HEK293 (cell line): ENCODE measurements at regions not wholly inside any gene's neighbourhood (a gene's known extent, or its start where the extent isn't known, plus 50 kb on each side); places are given as distances from the start of the nearest gene placed in this dataset.

Experiments used
- CTCF ChIA-PET: fragments of 350-600 bp; formaldehyde crosslinking; extraction: SDS; loops from one replicate; lab custom pipeline; 2021; ENCODE audit warnings: antibody characterized with exemption; lab: Yijun Ruan, JAX
- POLR2A ChIA-PET: fragments of 300-600 bp; formaldehyde crosslinking; extraction: SDS; loops from one replicate; lab custom pipeline; 2020; ENCODE audit warnings: antibody characterized with exemption, inconsistent platforms; lab: Yijun Ruan, JAX
- H3K27ac ChIP-seq: fragments of 200-500 bp; sonication (Bioruptor generic); 2 replicates; pipeline ENCODE4 v1.5.1; 2014; ENCODE audit warnings: low read depth, low read length, control low read depth, inconsistent platforms; ENCODE audit errors: extremely low read depth
- H3K36me3 ChIP-seq, 2 experiments: fragments of 200-500 bp in 1 of 2; sonication (Bioruptor generic) in 1 of 2; 1 replicate in 1 of 2; 2 replicates in 1 of 2; pipeline ENCODE4 v1.5.1; 2014 to 2017; ENCODE audit warnings: inconsistent platforms in 2 of 2, low read length in 2 of 2; ENCODE audit not compliant: control insufficient read depth in 2 of 2, insufficient read depth in 1 of 2
- H3K4me1 ChIP-seq: fragments of 200-500 bp; sonication (Bioruptor generic); 2 replicates; pipeline ENCODE4 v1.5.1; 2014; ENCODE audit warnings: mild to moderate bottlenecking, low read length, inconsistent platforms; ENCODE audit not compliant: control insufficient read depth, insufficient read depth
- H3K4me3 ChIP-seq: 2 replicates; pipeline ENCODE4 v1.5.1; 2011; ENCODE audit warnings: low read depth, mild to moderate bottlenecking, control low read depth, low read length, moderate library complexity
- H3K9me3 ChIP-seq: fragments of 200-500 bp; sonication (Bioruptor generic); 2 replicates; pipeline ENCODE4 v1.5.1; 2014; ENCODE audit warnings: low read depth, low read length, inconsistent platforms; ENCODE audit not compliant: control insufficient read depth, insufficient read depth
- KLF7 ChIP-seq: fragments of 450-650 bp; formaldehyde crosslinking; IDR thresholded peaks from 2 replicates; pipeline ENCODE4 v1.5.1; 2016; ENCODE audit warnings: missing biosample characterization, missing genetic modification characterization, borderline replicate concordance
- REPIN1 ChIP-seq: fragments of 450-650 bp; formaldehyde crosslinking; IDR thresholded peaks from 2 replicates; pipeline ENCODE4 v1.5.1; 2017; ENCODE audit warnings: missing biosample characterization, missing genetic modification characterization, low read depth
- SP7 ChIP-seq: fragments of 450-650 bp; formaldehyde crosslinking; IDR thresholded peaks from 2 replicates; pipeline ENCODE4 v1.5.1; 2016; ENCODE audit warnings: missing biosample characterization, missing genetic modification characterization
- ZBTB48 ChIP-seq: fragments of 450-650 bp; formaldehyde crosslinking; IDR thresholded peaks from 2 replicates; pipeline ENCODE4 v1.5.1; 2016; ENCODE audit warnings: missing biosample characterization, missing genetic modification characterization
- ZFP69B ChIP-seq: fragments of 450-650 bp; formaldehyde crosslinking; IDR thresholded peaks from 2 replicates; pipeline ENCODE4 v1.5.1; 2016; ENCODE audit warnings: missing biosample characterization, missing genetic modification characterization
- ZNF146 ChIP-seq: fragments of 450-650 bp; formaldehyde crosslinking; IDR thresholded peaks from 2 replicates; pipeline ENCODE4 v1.5.1; 2016; ENCODE audit warnings: missing biosample characterization, missing genetic modification characterization
- ZNF155 ChIP-seq: fragments of 450-650 bp; formaldehyde crosslinking; IDR thresholded peaks from 2 replicates; pipeline ENCODE4 v1.5.1; 2016; ENCODE audit warnings: missing biosample characterization, missing genetic modification characterization
- ZNF2 ChIP-seq: fragments of 450-650 bp; formaldehyde crosslinking; IDR thresholded peaks from 2 replicates; pipeline ENCODE4 v1.5.1; 2016; ENCODE audit warnings: missing biosample characterization, missing genetic modification characterization
- ZNF211 ChIP-seq: fragments of 450-650 bp; formaldehyde crosslinking; IDR thresholded peaks from 2 replicates; pipeline ENCODE4 v1.5.1; 2016; ENCODE audit warnings: low read depth, missing biosample characterization, missing genetic modification characterization
- ZNF223 ChIP-seq: fragments of 450-650 bp; formaldehyde crosslinking; IDR thresholded peaks from 2 replicates; pipeline ENCODE4 v1.5.1; 2016; ENCODE audit warnings: missing biosample characterization, missing genetic modification characterization
- ZNF324 ChIP-seq: fragments of 450-650 bp; formaldehyde crosslinking; IDR thresholded peaks from 2 replicates; pipeline ENCODE4 v1.5.1; 2016; ENCODE audit warnings: missing biosample characterization, missing genetic modification characterization
- ZNF433 ChIP-seq: fragments of 450-650 bp; formaldehyde crosslinking; IDR thresholded peaks from 2 replicates; pipeline ENCODE4 v1.5.1; 2016; ENCODE audit warnings: missing biosample characterization, missing genetic modification characterization, low read depth
- ZNF544 ChIP-seq: fragments of 450-650 bp; formaldehyde crosslinking; IDR thresholded peaks from 2 replicates; pipeline ENCODE4 v1.5.0; 2017; ENCODE audit warnings: missing biosample characterization, missing genetic modification characterization
- ZNF549 ChIP-seq: fragments of 450-650 bp; IDR thresholded peaks from 2 replicates; pipeline ENCODE4 v1.5.1; 2018; ENCODE audit warnings: missing biosample characterization, missing genetic modification characterization, mild to moderate bottlenecking, inconsistent platforms, moderate library complexity
- ZNF571 ChIP-seq: fragments of 450-650 bp; formaldehyde crosslinking; IDR thresholded peaks from 2 replicates; pipeline ENCODE4 v1.5.0; 2017; ENCODE audit warnings: missing biosample characterization, missing genetic modification characterization
- ZNF596 ChIP-seq: fragments of 450-650 bp; IDR thresholded peaks from 2 replicates; pipeline ENCODE4 v1.5.0; 2018; ENCODE audit warnings: missing biosample characterization, mild to moderate bottlenecking, missing genetic modification characterization, moderate library complexity
- ZNF830 ChIP-seq: fragments of 450-650 bp; IDR thresholded peaks from 2 replicates; pipeline ENCODE4 v1.5.0; 2018; ENCODE audit warnings: missing biosample characterization, missing genetic modification characterization, low read depth, mild to moderate bottlenecking, moderate library complexity
- TF ChIP-seq, protein P1 (sequence below): fragments of 450-650 bp; formaldehyde crosslinking; IDR thresholded peaks from 2 replicates; pipeline ENCODE4 v1.5.1; 2016; ENCODE audit warnings: missing biosample characterization, missing genetic modification characterization
- TF ChIP-seq, protein P2 (sequence below): fragments of 450-650 bp; formaldehyde crosslinking; IDR thresholded peaks from 2 replicates; pipeline ENCODE4 v1.5.1; 2016; ENCODE audit warnings: missing biosample characterization, missing genetic modification characterization
- TF ChIP-seq, protein P3 (sequence below): fragments of 450-650 bp; formaldehyde crosslinking; IDR thresholded peaks from 2 replicates; pipeline ENCODE4 v1.5.1; 2017; ENCODE audit warnings: missing biosample characterization, missing genetic modification characterization
- TF ChIP-seq, protein P4 (sequence below): fragments of 450-650 bp; formaldehyde crosslinking; IDR thresholded peaks from 2 replicates; pipeline ENCODE4 v1.5.1; 2017; ENCODE audit warnings: missing biosample characterization, missing genetic modification characterization
- TF ChIP-seq, protein P5 (sequence below): fragments of 450-650 bp; formaldehyde crosslinking; IDR thresholded peaks from 2 replicates; pipeline ENCODE4 v1.5.1; 2016; ENCODE audit warnings: missing biosample characterization, missing genetic modification characterization

DNA sequence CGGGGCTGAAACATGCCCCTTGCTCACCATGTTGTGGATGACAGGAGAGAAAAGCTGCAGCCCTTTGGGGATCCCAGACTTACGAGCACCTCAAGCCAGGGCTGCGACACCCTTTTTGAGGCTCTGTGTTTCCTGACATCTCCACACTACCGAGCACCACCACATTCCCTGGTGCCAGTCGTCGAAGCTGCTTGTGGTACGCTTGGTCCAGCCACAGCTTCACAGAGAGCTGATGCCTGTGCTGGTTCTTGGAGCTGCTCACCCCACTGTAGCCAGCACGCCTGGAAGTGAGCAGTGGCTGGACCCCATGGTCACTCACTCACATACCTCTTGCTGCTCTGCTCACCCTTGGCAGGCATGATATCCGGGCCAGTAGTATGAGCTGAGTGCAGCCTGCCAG is 367.5 kb downstream of the SLITRK6 start:
- H3K4me3 ChIP-seq: no peak overlapping the region

DNA sequence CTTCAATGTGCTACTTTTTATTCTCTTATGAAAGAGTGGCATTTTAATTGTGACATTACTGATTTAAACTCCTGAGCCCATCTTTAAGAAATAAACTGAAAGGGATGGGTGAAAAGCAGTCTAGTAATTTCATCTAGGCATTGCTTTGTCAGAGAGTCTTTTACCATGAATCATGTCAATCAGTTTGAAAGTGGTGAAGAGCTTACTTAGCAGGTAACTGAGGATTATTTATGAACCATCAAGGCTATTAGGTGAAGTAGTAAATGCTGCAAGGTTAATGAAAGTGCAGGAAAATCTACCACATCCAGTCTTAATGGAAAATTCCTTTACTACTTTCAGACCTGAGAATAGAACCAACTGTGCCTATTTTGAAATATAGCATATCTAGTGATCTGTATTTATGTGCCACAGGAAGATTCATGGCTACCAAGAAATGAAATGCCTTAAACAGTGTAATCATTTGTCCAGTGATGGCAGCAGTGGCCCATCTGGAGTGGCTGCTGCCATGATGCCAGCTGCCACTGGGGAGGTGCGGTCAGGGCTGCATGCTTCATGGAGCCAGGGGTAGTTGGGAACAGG is 368.9 kb downstream of the SLITRK6 start:
- Histone ChIP-seq H3K4me1 (no peaks in the 10 kb centered on the region), H3K4me3 (no peak overlapping the region), H3K9me3 (no peaks in the 10 kb centered on the region), H3K36me3 (no peaks in the 10 kb centered on the region), H3K27ac (no peak overlapping the region)
- CTCF ChIA-PET: no interaction called here
- POLR2A ChIA-PET: no interaction called here
- TF ChIP-seq, protein P1, sequence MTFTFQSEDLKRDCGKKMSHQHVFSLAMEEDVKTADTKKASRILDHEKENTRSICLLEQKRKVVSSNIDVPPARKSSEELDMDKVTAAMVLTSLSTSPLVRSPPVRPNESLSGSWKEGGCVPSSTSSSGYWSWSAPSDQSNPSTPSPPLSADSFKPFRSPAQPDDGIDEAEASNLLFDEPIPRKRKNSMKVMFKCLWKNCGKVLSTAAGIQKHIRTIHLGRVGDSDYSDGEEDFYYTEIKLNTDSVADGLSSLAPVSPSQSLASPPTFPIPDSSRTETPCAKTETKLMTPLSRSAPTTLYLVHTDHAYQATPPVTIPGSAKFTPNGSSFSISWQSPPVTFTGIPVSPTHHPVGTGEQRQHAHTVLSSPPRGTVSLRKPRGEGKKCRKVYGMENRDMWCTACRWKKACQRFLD (tag by site-specific recombination): no peak
- no peak for TF ChIP-seq ZNF2 (tag by site-specific recombination)
- TF ChIP-seq ZNF544 (tag by site-specific recombination): no peak
- TF ChIP-seq SP7 (tag by site-specific recombination): no peak
- TF ChIP-seq ZNF830 (tag by site-specific recombination): no peak

More for the DNA sequence above, 367.5 kb downstream of the SLITRK6 start:
- ChIA-PET CTCF (no interaction called here), POLR2A (no interaction called here)
- H3K36me3 ChIP-seq: no peaks in the 10 kb centered on the region
- no peak overlapping the region for H3K27ac ChIP-seq
- no peaks in the 10 kb centered on the region for H3K4me1 ChIP-seq
- TF ChIP-seq ZBTB48: no peak
- no peak for TF ChIP-seq ZNF211 (tag by site-specific recombination)
- TF ChIP-seq ZNF549 (tag by site-specific recombination): no peak
- TF ChIP-seq ZNF433 (tag by site-specific recombination): no peak
- TF ChIP-seq ZNF571 (tag by site-specific recombination): no peak
- TF ChIP-seq ZNF223 (tag by site-specific recombination): no peak
- no peak for TF ChIP-seq ZNF324 (tag by site-specific recombination)
- TF ChIP-seq, protein P2, sequence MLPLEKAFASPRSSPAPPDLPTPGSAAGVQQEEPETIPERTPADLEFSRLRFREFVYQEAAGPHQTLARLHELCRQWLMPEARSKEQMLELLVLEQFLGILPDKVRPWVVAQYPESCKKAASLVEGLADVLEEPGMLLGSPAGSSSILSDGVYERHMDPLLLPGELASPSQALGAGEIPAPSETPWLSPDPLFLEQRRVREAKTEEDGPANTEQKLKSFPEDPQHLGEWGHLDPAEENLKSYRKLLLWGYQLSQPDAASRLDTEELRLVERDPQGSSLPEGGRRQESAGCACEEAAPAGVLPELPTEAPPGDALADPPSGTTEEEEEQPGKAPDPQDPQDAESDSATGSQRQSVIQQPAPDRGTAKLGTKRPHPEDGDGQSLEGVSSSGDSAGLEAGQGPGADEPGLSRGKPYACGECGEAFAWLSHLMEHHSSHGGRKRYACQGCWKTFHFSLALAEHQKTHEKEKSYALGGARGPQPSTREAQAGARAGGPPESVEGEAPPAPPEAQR (tag by site-specific recombination): no peak
- no peak for TF ChIP-seq REPIN1 (tag by site-specific recombination)
- TF ChIP-seq, protein P3, sequence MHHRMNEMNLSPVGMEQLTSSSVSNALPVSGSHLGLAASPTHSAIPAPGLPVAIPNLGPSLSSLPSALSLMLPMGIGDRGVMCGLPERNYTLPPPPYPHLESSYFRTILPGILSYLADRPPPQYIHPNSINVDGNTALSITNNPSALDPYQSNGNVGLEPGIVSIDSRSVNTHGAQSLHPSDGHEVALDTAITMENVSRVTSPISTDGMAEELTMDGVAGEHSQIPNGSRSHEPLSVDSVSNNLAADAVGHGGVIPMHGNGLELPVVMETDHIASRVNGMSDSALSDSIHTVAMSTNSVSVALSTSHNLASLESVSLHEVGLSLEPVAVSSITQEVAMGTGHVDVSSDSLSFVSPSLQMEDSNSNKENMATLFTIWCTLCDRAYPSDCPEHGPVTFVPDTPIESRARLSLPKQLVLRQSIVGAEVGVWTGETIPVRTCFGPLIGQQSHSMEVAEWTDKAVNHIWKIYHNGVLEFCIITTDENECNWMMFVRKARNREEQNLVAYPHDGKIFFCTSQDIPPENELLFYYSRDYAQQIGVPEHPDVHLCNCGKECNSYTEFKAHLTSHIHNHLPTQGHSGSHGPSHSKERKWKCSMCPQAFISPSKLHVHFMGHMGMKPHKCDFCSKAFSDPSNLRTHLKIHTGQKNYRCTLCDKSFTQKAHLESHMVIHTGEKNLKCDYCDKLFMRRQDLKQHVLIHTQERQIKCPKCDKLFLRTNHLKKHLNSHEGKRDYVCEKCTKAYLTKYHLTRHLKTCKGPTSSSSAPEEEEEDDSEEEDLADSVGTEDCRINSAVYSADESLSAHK (tag by site-specific recombination): no peak
- TF ChIP-seq ZNF596: no peak
- H3K9me3 ChIP-seq: no peaks in the 10 kb centered on the region

DNA sequence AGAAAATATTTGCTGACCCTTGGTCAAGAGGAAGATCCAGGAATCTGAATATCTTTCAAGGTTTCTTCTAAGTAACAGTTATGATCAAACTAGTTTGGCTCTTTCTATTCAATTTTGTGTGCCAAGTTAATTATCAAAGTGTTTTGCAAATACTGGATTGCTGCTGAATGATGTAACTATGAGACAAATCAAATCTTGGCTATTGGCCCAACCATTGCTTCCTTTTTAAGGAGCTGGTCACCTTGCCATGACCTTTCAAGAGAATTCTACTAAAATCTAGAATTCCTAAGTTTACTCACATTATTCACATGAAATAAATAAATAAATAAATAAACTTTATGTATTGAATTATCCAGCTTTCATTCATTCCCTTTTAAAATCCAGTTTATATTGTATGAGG is 371.8 kb downstream of the SLITRK6 start:
- no peaks in the 10 kb centered on the region for H3K36me3 ChIP-seq
- no peaks in the 10 kb centered on the region for H3K4me1 ChIP-seq
- H3K4me3 ChIP-seq: no peak overlapping the region
- H3K27ac ChIP-seq: no peak overlapping the region
- H3K9me3 ChIP-seq: no peaks in the 10 kb centered on the region
- POLR2A ChIA-PET: no interaction called here
- CTCF ChIA-PET: no interaction called here
- TF ChIP-seq ZFP69B (tag by site-specific recombination) (no peak), KLF7 (tag by site-specific recombination) (no peak), ZNF146 (tag by site-specific recombination) (no peak), ZNF155 (tag by site-specific recombination) (no peak)
- TF ChIP-seq, protein P4, sequence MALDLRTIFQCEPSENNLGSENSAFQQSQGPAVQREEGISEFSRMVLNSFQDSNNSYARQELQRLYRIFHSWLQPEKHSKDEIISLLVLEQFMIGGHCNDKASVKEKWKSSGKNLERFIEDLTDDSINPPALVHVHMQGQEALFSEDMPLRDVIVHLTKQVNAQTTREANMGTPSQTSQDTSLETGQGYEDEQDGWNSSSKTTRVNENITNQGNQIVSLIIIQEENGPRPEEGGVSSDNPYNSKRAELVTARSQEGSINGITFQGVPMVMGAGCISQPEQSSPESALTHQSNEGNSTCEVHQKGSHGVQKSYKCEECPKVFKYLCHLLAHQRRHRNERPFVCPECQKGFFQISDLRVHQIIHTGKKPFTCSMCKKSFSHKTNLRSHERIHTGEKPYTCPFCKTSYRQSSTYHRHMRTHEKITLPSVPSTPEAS: no peak
- TF ChIP-seq, protein P5, sequence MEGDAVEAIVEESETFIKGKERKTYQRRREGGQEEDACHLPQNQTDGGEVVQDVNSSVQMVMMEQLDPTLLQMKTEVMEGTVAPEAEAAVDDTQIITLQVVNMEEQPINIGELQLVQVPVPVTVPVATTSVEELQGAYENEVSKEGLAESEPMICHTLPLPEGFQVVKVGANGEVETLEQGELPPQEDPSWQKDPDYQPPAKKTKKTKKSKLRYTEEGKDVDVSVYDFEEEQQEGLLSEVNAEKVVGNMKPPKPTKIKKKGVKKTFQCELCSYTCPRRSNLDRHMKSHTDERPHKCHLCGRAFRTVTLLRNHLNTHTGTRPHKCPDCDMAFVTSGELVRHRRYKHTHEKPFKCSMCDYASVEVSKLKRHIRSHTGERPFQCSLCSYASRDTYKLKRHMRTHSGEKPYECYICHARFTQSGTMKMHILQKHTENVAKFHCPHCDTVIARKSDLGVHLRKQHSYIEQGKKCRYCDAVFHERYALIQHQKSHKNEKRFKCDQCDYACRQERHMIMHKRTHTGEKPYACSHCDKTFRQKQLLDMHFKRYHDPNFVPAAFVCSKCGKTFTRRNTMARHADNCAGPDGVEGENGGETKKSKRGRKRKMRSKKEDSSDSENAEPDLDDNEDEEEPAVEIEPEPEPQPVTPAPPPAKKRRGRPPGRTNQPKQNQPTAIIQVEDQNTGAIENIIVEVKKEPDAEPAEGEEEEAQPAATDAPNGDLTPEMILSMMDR (tag by site-specific recombination): no peak
- TF ChIP-seq, protein P3 (tag by site-specific recombination): no peak
